ENCODE measurements at regions not wholly inside any gene's neighbourhood (a gene's known extent, or its start where the extent isn't known, plus 50 kb on each side); places are given as distances from the start of the nearest gene placed in this dataset.

DNA sequence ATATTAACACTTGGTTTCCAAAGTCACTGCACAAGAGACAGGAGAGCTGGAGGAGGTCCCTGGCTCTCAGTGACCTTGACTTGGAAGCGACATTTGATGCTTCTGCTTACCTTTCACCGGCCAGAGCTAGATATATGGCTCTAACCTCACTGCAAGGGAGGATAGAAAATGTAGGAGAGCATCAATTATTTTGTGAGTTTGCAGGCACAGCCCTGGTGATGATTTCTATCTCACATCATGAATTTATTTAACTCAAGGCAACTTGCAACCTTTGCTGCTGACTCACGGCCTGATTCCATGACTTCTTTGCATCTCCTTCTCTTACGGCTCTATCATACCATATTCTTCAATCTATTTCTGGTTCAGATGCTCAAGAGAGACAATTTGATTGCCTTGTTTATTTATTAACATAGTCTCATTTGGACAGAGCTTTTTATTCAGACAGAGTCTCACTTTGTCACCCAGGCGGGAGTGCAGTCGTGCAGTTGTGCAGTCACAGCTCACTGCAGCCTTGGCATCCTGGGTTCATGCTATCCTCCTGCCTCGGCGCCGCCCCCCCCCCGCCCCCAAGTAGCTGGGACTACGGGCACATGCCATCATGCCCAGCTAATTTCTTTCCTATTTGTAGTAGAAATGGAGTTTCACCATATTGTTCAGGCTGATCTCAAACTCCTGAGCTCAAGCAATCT lies 196.0 kb downstream of the REEP3 start:
- peaks cover 9% of the 10 kb centered on the region for H3K4me1 Mint-ChIP-seq (ENCODE audit: low read depth)

GRCh38 chr10:63718006-63718405 lies 196.8 kb downstream of the REEP3 start:
- peaks cover 7% of the 10 kb centered on the region for H3K27me3 Mint-ChIP-seq (ENCODE audit: low read depth)
- H3K4me3 Mint-ChIP-seq = no peak overlapping the region
- H3K36me3 Mint-ChIP-seq (ENCODE audit: insufficient read depth) = no peaks in the 10 kb centered on the region
- no peak for DNase-seq
- no peak for ATAC-seq
- H3K4me1 Mint-ChIP-seq (ENCODE audit: low read depth) = peaks cover 9% of the 10 kb centered on the region
- H3K9me3 Mint-ChIP-seq = no peaks in the 10 kb centered on the region

More for the DNA sequence above, 196.0 kb downstream of the REEP3 start:
- Mint-ChIP-seq H3K4me3 (no peak overlapping the region), H3K27me3 (ENCODE audit: low read depth) (peaks cover 2% of the 10 kb centered on the region), H3K36me3 (ENCODE audit: insufficient read depth) (no peaks in the 10 kb centered on the region), H3K9me3 (no peaks in the 10 kb centered on the region)
- ATAC-seq (no peak), DNase-seq (no peak)

GRCh38 chr10:63718421-63718820 lies 197.2 kb downstream of the REEP3 start:
- H3K27me3 Mint-ChIP-seq (ENCODE audit: low read depth) = peaks cover 8% of the 10 kb centered on the region
- peaks cover 9% of the 10 kb centered on the region for H3K4me1 Mint-ChIP-seq (ENCODE audit: low read depth)
- no peaks in the 10 kb centered on the region for H3K36me3 Mint-ChIP-seq (ENCODE audit: insufficient read depth)
- no peak for ATAC-seq
- H3K4me3 Mint-ChIP-seq = no peak overlapping the region
- no peak for DNase-seq
- H3K9me3 Mint-ChIP-seq = no peaks in the 10 kb centered on the region

GRCh38 chr10:63719226-63719856 lies 198.1 kb downstream of the REEP3 start:
- Mint-ChIP-seq H3K27me3 (ENCODE audit: low read depth) (peaks cover 13% of the 10 kb centered on the region), H3K9me3 (no peaks in the 10 kb centered on the region), H3K4me3 (no peak overlapping the region), H3K4me1 (ENCODE audit: low read depth) (peaks cover 9% of the 10 kb centered on the region), H3K36me3 (ENCODE audit: insufficient read depth) (no peaks in the 10 kb centered on the region)
- DNase-seq (no peak), ATAC-seq (no peak)

- H3K4me1 Mint-ChIP-seq (ENCODE audit: low read depth) = peaks cover 9% of the 10 kb centered on the region
- peak overlapping the region; percentile 22 for H3K4me3 Mint-ChIP-seq
- DNase-seq = peak; percentile 52
- peak; percentile 28 to 50 for ATAC-seq
- no peaks in the 10 kb centered on the region for H3K9me3 Mint-ChIP-seq
- H3K27me3 Mint-ChIP-seq (ENCODE audit: low read depth) = peaks cover 15% of the 10 kb centered on the region
- no peaks in the 10 kb centered on the region for H3K36me3 Mint-ChIP-seq (ENCODE audit: insufficient read depth)
Measured at GRCh38 chr10:63720072-63720537, 198.9 kb downstream of the REEP3 start.

GRCh38 chr10:63720676-63721075 lies 199.5 kb downstream of the REEP3 start:
- ATAC-seq (peak in 1 of 2 donors; percentile 41), DNase-seq (no peak)
- Mint-ChIP-seq H3K4me1 (ENCODE audit: low read depth) (peaks cover 9% of the 10 kb centered on the region), H3K36me3 (ENCODE audit: insufficient read depth) (no peaks in the 10 kb centered on the region), H3K9me3 (no peaks in the 10 kb centered on the region), H3K4me3 (no peak overlapping the region), H3K27me3 (ENCODE audit: low read depth) (peaks cover 15% of the 10 kb centered on the region)

- no peak for ATAC-seq
- Mint-ChIP-seq H3K36me3 (ENCODE audit: insufficient read depth) (no peaks in the 10 kb centered on the region), H3K4me1 (ENCODE audit: low read depth) (peaks cover 9% of the 10 kb centered on the region), H3K9me3 (no peaks in the 10 kb centered on the region), H3K27me3 (ENCODE audit: low read depth) (peaks cover 32% of the 10 kb centered on the region), H3K4me3 (no peak overlapping the region)
- no peak for DNase-seq
Measured at GRCh38 chr10:63722537-63722936, 201.3 kb downstream of the REEP3 start.

- DNase-seq (no peak), ATAC-seq (no peak)
- H3K27me3 Mint-ChIP-seq (ENCODE audit: low read depth) = peaks cover 39% of the 10 kb centered on the region
- peaks cover 9% of the 10 kb centered on the region for H3K4me1 Mint-ChIP-seq (ENCODE audit: low read depth)
- H3K4me3 Mint-ChIP-seq = no peak overlapping the region
- H3K36me3 Mint-ChIP-seq (ENCODE audit: insufficient read depth) = no peaks in the 10 kb centered on the region
- H3K9me3 Mint-ChIP-seq = no peaks in the 10 kb centered on the region
Measured at GRCh38 chr10:63723320-63723719, 202.1 kb downstream of the REEP3 start.

DNA sequence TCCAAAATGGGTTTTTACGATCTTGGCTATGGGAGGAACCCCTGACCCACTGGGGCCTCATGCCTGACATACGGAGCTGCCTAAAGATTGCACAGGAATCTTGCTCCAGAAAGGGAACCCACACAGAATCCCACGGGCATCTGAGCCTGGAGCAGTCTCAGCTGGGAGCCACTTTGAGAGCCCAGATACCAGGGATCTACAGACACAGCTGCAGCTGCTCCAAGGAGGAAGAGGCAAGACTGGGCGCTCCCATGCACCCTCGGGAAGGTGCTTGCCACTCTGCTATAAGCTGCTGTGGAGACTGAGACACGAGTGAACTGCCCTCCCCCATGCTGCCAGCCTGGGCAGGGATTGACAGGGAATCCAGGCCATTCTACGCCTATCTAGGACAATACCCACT lies 202.5 kb downstream of the REEP3 start:
- H3K4me3 Mint-ChIP-seq = no peak overlapping the region
- no peaks in the 10 kb centered on the region for H3K36me3 Mint-ChIP-seq (ENCODE audit: insufficient read depth)
- peaks cover 39% of the 10 kb centered on the region for H3K27me3 Mint-ChIP-seq (ENCODE audit: low read depth)
- ATAC-seq = no peak
- no peaks in the 10 kb centered on the region for H3K9me3 Mint-ChIP-seq
- DNase-seq = no peak
- H3K4me1 Mint-ChIP-seq (ENCODE audit: low read depth) = peaks cover 9% of the 10 kb centered on the region

DNA sequence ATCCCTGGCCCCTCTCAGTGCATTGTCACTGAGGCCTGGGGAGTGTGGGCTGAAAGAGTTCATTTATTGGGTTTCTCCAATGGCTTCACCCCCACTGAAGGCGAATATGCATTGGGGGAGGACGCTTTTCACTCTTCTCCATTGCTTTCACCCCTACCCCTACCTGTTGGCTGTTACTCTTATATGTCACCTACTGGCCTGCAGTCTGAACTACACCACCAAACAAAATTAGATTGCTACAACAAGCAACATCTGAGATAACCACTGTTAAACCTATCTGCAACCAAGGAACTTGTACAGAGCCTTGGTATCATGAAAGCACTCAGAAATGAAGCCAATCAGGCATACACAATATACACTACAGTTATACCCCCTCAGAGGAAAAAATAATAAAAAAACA lies 203.7 kb downstream of the REEP3 start:
- H3K9me3 Mint-ChIP-seq = no peaks in the 10 kb centered on the region
- peaks cover 39% of the 10 kb centered on the region for H3K27me3 Mint-ChIP-seq (ENCODE audit: low read depth)
- peaks cover 9% of the 10 kb centered on the region for H3K4me1 Mint-ChIP-seq (ENCODE audit: low read depth)
- no peak for DNase-seq
- H3K4me3 Mint-ChIP-seq = no peak overlapping the region
- ATAC-seq = no peak
- no peaks in the 10 kb centered on the region for H3K36me3 Mint-ChIP-seq (ENCODE audit: insufficient read depth)

DNA sequence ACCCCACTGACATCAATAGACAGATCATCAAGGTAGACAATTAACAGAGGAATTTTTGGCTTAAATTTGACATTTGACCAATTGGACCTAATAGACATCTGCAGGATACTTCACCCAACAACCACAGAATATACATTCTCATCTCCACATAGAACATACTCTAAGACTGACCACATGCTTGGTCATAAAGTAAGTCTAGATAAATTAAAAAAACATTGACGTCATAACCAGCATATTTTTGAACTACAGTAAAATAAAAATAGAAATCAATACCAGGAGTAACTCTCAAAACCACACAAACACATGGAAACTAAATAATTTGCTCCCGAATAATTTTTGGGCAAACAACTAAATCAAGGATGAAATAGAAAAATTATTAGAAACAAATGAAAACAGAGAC lies 205.7 kb downstream of the REEP3 start:
- no peak for ATAC-seq
- Mint-ChIP-seq H3K36me3 (ENCODE audit: insufficient read depth) (no peaks in the 10 kb centered on the region), H3K27me3 (ENCODE audit: low read depth) (peaks cover 39% of the 10 kb centered on the region), H3K4me1 (ENCODE audit: low read depth) (no peaks in the 10 kb centered on the region), H3K4me3 (no peak overlapping the region), H3K9me3 (no peaks in the 10 kb centered on the region)
- no peak for DNase-seq

GRCh38 chr10:63727636-63728035 lies 206.4 kb downstream of the REEP3 start:
- DNase-seq (no peak), ATAC-seq (no peak)
- no peaks in the 10 kb centered on the region for H3K9me3 Mint-ChIP-seq
- H3K4me1 Mint-ChIP-seq (ENCODE audit: low read depth) = no peaks in the 10 kb centered on the region
- no peaks in the 10 kb centered on the region for H3K36me3 Mint-ChIP-seq (ENCODE audit: insufficient read depth)
- H3K27me3 Mint-ChIP-seq (ENCODE audit: low read depth) = peaks cover 38% of the 10 kb centered on the region
- no peak overlapping the region for H3K4me3 Mint-ChIP-seq

GRCh38 chr10:63735305-63735704 lies 214.1 kb downstream of the REEP3 start:
- DNase-seq (no peak), ATAC-seq (no peak)
- Mint-ChIP-seq H3K9me3 (no peaks in the 10 kb centered on the region), H3K4me3 (no peak overlapping the region), H3K4me1 (ENCODE audit: low read depth) (no peaks in the 10 kb centered on the region), H3K27me3 (ENCODE audit: low read depth) (peaks cover 3% of the 10 kb centered on the region), H3K36me3 (ENCODE audit: insufficient read depth) (no peaks in the 10 kb centered on the region)

DNA sequence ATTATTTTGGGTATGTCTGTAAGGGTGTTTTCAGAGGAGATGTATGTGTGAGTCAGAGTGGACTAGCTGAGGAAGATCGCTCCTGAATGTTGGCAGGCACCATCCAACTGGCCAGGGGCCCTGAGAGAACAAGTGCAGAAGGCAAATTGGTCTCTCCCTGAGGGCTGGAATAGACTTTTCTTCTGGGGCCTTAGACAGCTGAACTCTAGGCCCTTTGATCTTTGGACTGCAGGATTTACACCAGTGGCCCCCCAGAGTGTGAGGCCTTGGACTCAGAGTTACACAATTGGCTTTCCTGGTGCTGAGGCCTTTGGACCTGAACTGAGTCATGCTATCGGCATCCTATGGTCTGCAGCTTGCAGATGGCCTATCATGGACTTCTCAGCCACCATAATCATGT lies 217.2 kb downstream of the REEP3 start:
- H3K4me1 Mint-ChIP-seq (ENCODE audit: low read depth) = no peaks in the 10 kb centered on the region
- peaks cover 8% of the 10 kb centered on the region for H3K27me3 Mint-ChIP-seq (ENCODE audit: low read depth)
- H3K36me3 Mint-ChIP-seq (ENCODE audit: insufficient read depth) = no peaks in the 10 kb centered on the region
- H3K4me3 Mint-ChIP-seq = no peak overlapping the region
- no peak for DNase-seq
- H3K9me3 Mint-ChIP-seq = no peaks in the 10 kb centered on the region
- ATAC-seq = no peak

Measured in activated T-cell treated with anti-CD3 and anti-CD28 coated beads, Interleukin-2, amount 50 U/mL, for 4 hours (primary cell).